CD4-positive, CD25-positive, alpha-beta regulatory T cell (primary cell): ENCODE measurements at regions not wholly inside any gene's neighbourhood (a gene's known extent, or its start where the extent isn't known, plus 50 kb on each side); places are given as distances from the start of the nearest gene placed in this dataset.

ENCODE experiments used
- ATAC-seq, 2 donors: fragments of 150-1000 bp; cut with Tn5 transposase; one replicate each; pipeline ENCODE4 v1.10.0; 2021; ENCODE audit warnings: low read depth in 2 of 2, moderate number of reproducible peaks in 2 of 2, moderate library complexity in 1 of 2
- DNase-seq, 3 donors: peaks; one replicate each; pipeline versions ENCODE4 v3.0.0 to v3.0.0-alpha.2; 2012 to 2022; ENCODE audit warnings: mixed read lengths in 1 of 3
- H3K27ac ChIP-seq: one replicate; pipeline ENCODE4 v1.7.0; 2013; ENCODE audit warnings: mild to moderate bottlenecking, low read length; ENCODE audit not compliant: insufficient read depth, poor library complexity, severe bottlenecking
- H3K27me3 ChIP-seq: one replicate; pipeline ENCODE4 v1.7.0; 2013; ENCODE audit warnings: low read length; ENCODE audit not compliant: control insufficient read depth, insufficient read depth
- H3K36me3 ChIP-seq: one replicate; pipeline ENCODE4 v1.7.0; 2013; ENCODE audit warnings: mild to moderate bottlenecking, low read length, moderate library complexity; ENCODE audit not compliant: control insufficient read depth, insufficient read depth
- H3K4me1 ChIP-seq: 2 replicates; pipeline ENCODE4 v1.7.0; 2013; ENCODE audit warnings: mild to moderate bottlenecking, low read length; ENCODE audit not compliant: insufficient read depth, control insufficient read depth, poor library complexity, severe bottlenecking
- H3K4me3 ChIP-seq: one replicate; pipeline ENCODE4 v1.7.0; 2013; ENCODE audit warnings: low read depth, mild to moderate bottlenecking, low read length, moderate library complexity
- H3K9me3 ChIP-seq, 2 experiments: 1 replicate in 1 of 2; 2 replicates in 1 of 2; pipeline ENCODE4 v1.7.0; 2013; ENCODE audit warnings: low read length in 2 of 2, mild to moderate bottlenecking in 1 of 2, moderate library complexity in 1 of 2; ENCODE audit not compliant: control insufficient read depth in 2 of 2
- H3K27ac Mint-ChIP-seq, 3 donors: one replicate each; pipeline ENCODE4 v1.8.0; 2020 to 2022; ENCODE audit warnings: mild to moderate bottlenecking in 3 of 3, mixed read lengths in 3 of 3, moderate library complexity in 2 of 3
- H3K27me3 Mint-ChIP-seq: one replicate; pipeline ENCODE4 v1.8.0; 2022; ENCODE audit warnings: mild to moderate bottlenecking, mixed read lengths
- H3K36me3 Mint-ChIP-seq: one replicate; pipeline ENCODE4 v1.8.0; 2020; ENCODE audit warnings: mixed read lengths
- H3K4me1 Mint-ChIP-seq, 4 donors: one replicate each; pipeline ENCODE4 v1.8.0; 2020 to 2022; ENCODE audit warnings: mixed read lengths in 4 of 4, mild to moderate bottlenecking in 1 of 4
- H3K4me3 Mint-ChIP-seq, 4 donors: one replicate each; pipeline ENCODE4 v1.8.0; 2020 to 2022; ENCODE audit warnings: mild to moderate bottlenecking in 4 of 4, mixed read lengths in 4 of 4, moderate library complexity in 3 of 4
- H3K9me3 Mint-ChIP-seq, 7 donors: one replicate each; pipeline ENCODE4 v1.8.0; 2020 to 2022; ENCODE audit warnings: mixed read lengths in 7 of 7, mild to moderate bottlenecking in 3 of 7, moderate library complexity in 2 of 7

DNA sequence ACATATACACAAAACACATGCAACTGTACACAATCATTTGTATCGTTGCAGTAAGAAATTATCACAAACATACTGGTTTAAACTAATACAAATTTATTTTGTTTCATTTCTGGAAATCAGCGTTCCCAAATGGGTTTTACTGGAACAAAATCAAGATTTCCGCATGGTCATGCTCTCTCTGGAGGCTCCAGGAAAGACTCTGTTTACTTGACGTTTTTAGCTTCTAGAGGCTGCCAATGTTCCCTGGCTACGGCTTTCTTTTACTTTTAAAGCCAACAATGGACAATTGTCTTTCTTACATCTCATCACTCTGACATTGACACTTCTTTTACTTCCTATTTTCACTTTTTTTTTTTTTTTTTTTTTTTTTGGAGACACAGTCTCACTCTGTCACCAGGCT lies 793.1 kb downstream of the CDH9 start:
- H3K36me3 ChIP-seq, result no peaks in the 10 kb centered on the region
- Mint-ChIP-seq H3K27me3 (no peaks in the 10 kb centered on the region), H3K9me3 (peaks cover 2 to 16% (median 3%) of the 10 kb centered on the region in 7 donors), H3K27ac (no peak overlapping the region), H3K4me1 (no peaks in the 10 kb centered on the region), H3K36me3 (no peaks in the 10 kb centered on the region), H3K4me3 (no peak overlapping the region)
- ATAC-seq (no peak), DNase-seq (no peak)
- H3K27me3 ChIP-seq, result no peaks in the 10 kb centered on the region
- no peak overlapping the region for H3K4me3 ChIP-seq
- H3K4me1 ChIP-seq, result no peaks in the 10 kb centered on the region
- H3K27ac ChIP-seq, result no peak overlapping the region
- H3K9me3 ChIP-seq, result peaks cover 0 to 2% of the 10 kb centered on the region in 2 experiments

DNA sequence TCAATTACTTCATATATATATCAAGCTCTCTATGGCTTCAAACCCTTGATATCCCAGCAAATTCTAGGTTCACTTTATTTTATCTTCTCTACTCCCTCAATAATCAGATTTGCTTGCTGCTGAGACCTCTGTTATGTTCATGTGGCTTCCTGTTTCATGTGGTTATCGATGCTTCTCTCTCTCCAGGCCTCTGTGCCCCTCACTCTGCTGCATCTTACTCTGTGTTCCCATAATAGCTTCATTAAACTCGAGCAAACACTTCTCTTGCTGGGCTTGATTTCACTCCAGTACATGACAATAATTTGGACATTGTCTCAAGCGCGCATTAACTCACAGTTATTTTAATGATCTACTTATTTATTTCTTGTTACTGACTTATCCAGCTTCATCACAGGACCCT lies 798.8 kb downstream of the CDH9 start:
- Histone ChIP-seq H3K4me3 (no peak overlapping the region), H3K4me1 (no peaks in the 10 kb centered on the region), H3K27me3 (no peaks in the 10 kb centered on the region), H3K9me3 (peaks cover 0 to 5% of the 10 kb centered on the region in 2 experiments), H3K27ac (no peak overlapping the region), H3K36me3 (no peaks in the 10 kb centered on the region)
- Mint-ChIP-seq H3K4me3 (no peak overlapping the region), H3K4me1 (no peaks in the 10 kb centered on the region), H3K27me3 (no peaks in the 10 kb centered on the region), H3K9me3 (peaks cover 2 to 18% (median 10%) of the 10 kb centered on the region in 7 donors), H3K27ac (no peak overlapping the region), H3K36me3 (no peaks in the 10 kb centered on the region)
- ATAC-seq (no peak), DNase-seq (no peak)

DNA sequence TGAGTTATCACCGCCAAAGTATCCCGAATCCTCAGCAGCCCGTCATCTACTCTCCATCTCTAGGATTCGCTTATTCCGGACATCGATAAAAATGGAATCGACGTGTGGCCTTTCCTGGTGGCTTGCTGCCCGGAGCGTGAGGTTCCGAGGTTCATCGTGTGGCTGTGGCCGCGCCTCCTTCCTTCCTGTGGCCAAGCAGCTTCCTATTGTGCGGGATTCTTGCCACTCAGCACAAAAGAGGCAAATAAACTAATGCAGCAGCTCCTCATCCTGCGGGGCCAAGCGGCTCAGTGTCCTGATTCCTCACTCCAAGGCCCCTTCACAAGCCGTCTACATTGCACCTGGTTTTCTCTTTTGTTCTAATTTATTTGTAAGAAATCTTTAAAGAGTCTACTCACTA lies 800.9 kb downstream of the CDH9 start:
- H3K9me3 ChIP-seq, result peaks cover 4 to 5% of the 10 kb centered on the region in 2 experiments
- H3K27me3 Mint-ChIP-seq, result no peaks in the 10 kb centered on the region

GRCh38 chr5:26236936-26237335 lies 801.5 kb downstream of the CDH9 start:
- H3K4me3 ChIP-seq, result no peak overlapping the region
- DNase-seq (no peak), ATAC-seq (no peak)
- peaks cover 7 to 27% (median 14%) of the 10 kb centered on the region in 7 donors for H3K9me3 Mint-ChIP-seq
- H3K4me1 Mint-ChIP-seq, result no peaks in the 10 kb centered on the region
- H3K36me3 ChIP-seq, result no peaks in the 10 kb centered on the region
- H3K27me3 Mint-ChIP-seq, result no peaks in the 10 kb centered on the region
- no peaks in the 10 kb centered on the region for H3K36me3 Mint-ChIP-seq
- H3K27ac Mint-ChIP-seq, result no peak overlapping the region
- H3K9me3 ChIP-seq, result peaks cover 4 to 6% of the 10 kb centered on the region in 2 experiments
- H3K4me3 Mint-ChIP-seq, result no peak overlapping the region
- H3K27me3 ChIP-seq, result no peaks in the 10 kb centered on the region
- no peaks in the 10 kb centered on the region for H3K4me1 ChIP-seq
- H3K27ac ChIP-seq, result no peak overlapping the region

More for the DNA sequence above, 800.9 kb downstream of the CDH9 start:
- ATAC-seq (no peak), DNase-seq (no peak)
- H3K4me1 ChIP-seq, result no peaks in the 10 kb centered on the region
- H3K36me3 ChIP-seq, result no peaks in the 10 kb centered on the region
- Mint-ChIP-seq H3K4me1 (no peaks in the 10 kb centered on the region), H3K36me3 (no peaks in the 10 kb centered on the region), H3K27ac (no peak overlapping the region), H3K9me3 (peaks cover 7 to 27% (median 14%) of the 10 kb centered on the region in 7 donors), H3K4me3 (no peak overlapping the region)
- no peaks in the 10 kb centered on the region for H3K27me3 ChIP-seq
- no peak overlapping the region for H3K4me3 ChIP-seq
- H3K27ac ChIP-seq, result no peak overlapping the region

- no peaks in the 10 kb centered on the region for H3K27me3 ChIP-seq
- Mint-ChIP-seq H3K36me3 (no peaks in the 10 kb centered on the region), H3K27me3 (no peaks in the 10 kb centered on the region), H3K27ac (no peak overlapping the region), H3K4me3 (no peak overlapping the region), H3K9me3 (peaks cover 9 to 34% (median 18%) of the 10 kb centered on the region in 7 donors), H3K4me1 (peaks cover 0 to 4% (median 0%) of the 10 kb centered on the region in 4 donors)
- H3K36me3 ChIP-seq, result no peaks in the 10 kb centered on the region
- H3K4me3 ChIP-seq, result no peak overlapping the region
- ATAC-seq (no peak), DNase-seq (no peak)
- no peak overlapping the region for H3K27ac ChIP-seq
- peaks cover 2 to 4% of the 10 kb centered on the region in 2 experiments for H3K9me3 ChIP-seq
- H3K4me1 ChIP-seq, result no peaks in the 10 kb centered on the region
These were observed 805.7 kb downstream of the CDH9 start for GRCh38 chr5:26232706-26233105.

DNA sequence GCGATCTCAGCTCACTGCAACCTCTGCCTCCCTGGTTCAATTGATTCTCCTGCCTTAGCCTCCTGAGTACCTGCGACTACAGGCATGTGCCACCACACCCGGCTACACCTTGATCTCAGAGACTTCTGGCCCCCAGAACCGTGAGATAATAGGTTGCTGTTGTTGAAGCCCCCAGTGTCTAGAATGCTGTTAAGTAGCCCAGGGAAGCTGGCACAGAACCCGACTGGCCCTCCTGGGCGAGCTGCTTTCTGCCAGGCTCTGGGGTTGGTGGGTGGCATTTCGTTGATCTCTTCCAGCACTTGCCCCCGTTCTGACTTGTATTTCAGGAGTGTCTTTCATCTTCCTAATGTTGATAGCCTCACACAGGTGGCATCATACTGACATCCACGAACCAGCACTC lies 807.1 kb downstream of the CDH9 start:
- Mint-ChIP-seq H3K9me3 (peaks cover 11 to 42% (median 28%) of the 10 kb centered on the region in 7 donors), H3K27me3 (no peaks in the 10 kb centered on the region), H3K4me1 (peaks cover 0 to 4% (median 0%) of the 10 kb centered on the region in 4 donors), H3K27ac (no peak overlapping the region), H3K4me3 (no peak overlapping the region), H3K36me3 (no peaks in the 10 kb centered on the region)
- Histone ChIP-seq H3K27ac (no peak overlapping the region), H3K4me3 (no peak overlapping the region), H3K9me3 (peaks cover 2 to 12% of the 10 kb centered on the region in 2 experiments), H3K4me1 (no peaks in the 10 kb centered on the region), H3K27me3 (no peaks in the 10 kb centered on the region), H3K36me3 (no peaks in the 10 kb centered on the region)
- ATAC-seq (no peak), DNase-seq (no peak)

GRCh38 chr5:26229848-26230247 lies 808.5 kb downstream of the CDH9 start:
- H3K4me3 Mint-ChIP-seq, result no peak overlapping the region

DNA sequence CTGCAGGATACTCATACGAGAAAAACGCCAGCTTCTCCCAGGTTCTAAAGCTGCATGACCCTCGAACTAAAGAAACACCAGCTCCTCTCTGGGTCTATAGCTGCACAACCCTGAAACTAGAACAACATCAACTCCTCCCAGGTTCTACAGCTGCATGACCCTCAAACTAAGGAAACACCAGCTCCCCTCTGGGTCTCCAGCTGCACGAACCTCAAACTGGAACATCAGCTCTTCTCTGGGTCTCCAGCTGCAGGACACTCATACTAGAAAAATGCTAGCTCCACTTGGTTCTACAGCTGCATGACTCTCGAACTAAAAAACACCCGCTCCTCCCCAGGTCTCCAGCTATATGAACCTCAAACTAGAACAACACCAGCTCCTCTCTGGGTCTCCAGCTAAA lies 811.1 kb downstream of the CDH9 start:
- Histone ChIP-seq H3K4me1 (no peaks in the 10 kb centered on the region), H3K4me3 (no peak overlapping the region), H3K36me3 (no peaks in the 10 kb centered on the region), H3K27ac (no peak overlapping the region), H3K27me3 (no peaks in the 10 kb centered on the region), H3K9me3 (peaks cover 2 to 25% of the 10 kb centered on the region in 2 experiments)
- no peak overlapping the region for H3K4me3 Mint-ChIP-seq
- no peak overlapping the region for H3K27ac Mint-ChIP-seq
- peaks cover 0 to 4% (median under 1%) of the 10 kb centered on the region in 4 donors for H3K4me1 Mint-ChIP-seq
- no peak for DNase-seq
- ATAC-seq, result no peak
- peaks cover 8 to 50% (median 28%) of the 10 kb centered on the region in 7 donors for H3K9me3 Mint-ChIP-seq
- no peaks in the 10 kb centered on the region for H3K27me3 Mint-ChIP-seq
- no peaks in the 10 kb centered on the region for H3K36me3 Mint-ChIP-seq

More at GRCh38 chr5:26229848-26230247, 808.5 kb downstream of the CDH9 start:
- H3K4me1 Mint-ChIP-seq, result peaks cover 0 to 4% (median under 1%) of the 10 kb centered on the region in 4 donors
- ATAC-seq, result no peak
- no peaks in the 10 kb centered on the region for H3K27me3 Mint-ChIP-seq
- peaks cover 11 to 53% (median 31%) of the 10 kb centered on the region in 7 donors for H3K9me3 Mint-ChIP-seq
- H3K27ac ChIP-seq, result no peak overlapping the region
- H3K36me3 Mint-ChIP-seq, result no peaks in the 10 kb centered on the region
- no peak overlapping the region for H3K27ac Mint-ChIP-seq
- H3K4me1 ChIP-seq, result no peaks in the 10 kb centered on the region
- no peak overlapping the region for H3K4me3 ChIP-seq
- peaks cover 2 to 22% of the 10 kb centered on the region in 2 experiments for H3K9me3 ChIP-seq
- no peak for DNase-seq
- no peaks in the 10 kb centered on the region for H3K36me3 ChIP-seq
- H3K27me3 ChIP-seq, result no peaks in the 10 kb centered on the region
